Fibroblast of skin of back (primary cell): ENCODE measurements at regions not wholly inside any gene's neighbourhood (a gene's known extent, or its start where the extent isn't known, plus 50 kb on each side); places are given as distances from the start of the nearest gene placed in this dataset.

Source experiments
- DNase-seq: peaks from one replicate; pipeline ENCODE4 v3.0.0-alpha.2; 2013

GRCh38 chr6:113432521-113433334 lies 424.4 kb upstream of the MARCKS start:
- DNase-seq = no peak

GRCh38 chr6:113433335-113433991 lies 423.7 kb upstream of the MARCKS start:
- DNase-seq = peak; percentile 40

GRCh38 chr6:113434641-113435040 lies 422.5 kb upstream of the MARCKS start:
- DNase-seq = no peak

GRCh38 chr6:113437566-113437965 lies 419.6 kb upstream of the MARCKS start:
- DNase-seq = peak; percentile 51

- no peak for DNase-seq
Measured at GRCh38 chr6:113439866-113440265, 417.3 kb upstream of the MARCKS start.

GRCh38 chr6:113442040-113442439 lies 415.1 kb upstream of the MARCKS start:
- no peak for DNase-seq

- no peak for DNase-seq
Measured at GRCh38 chr6:113445201-113445600, 411.9 kb upstream of the MARCKS start.

GRCh38 chr6:113447088-113447831 lies 409.9 kb upstream of the MARCKS start:
- peak; percentile 91 for DNase-seq

- peak; percentile 71 for DNase-seq
Measured at GRCh38 chr6:113449051-113449450, 408.1 kb upstream of the MARCKS start.

GRCh38 chr6:113450061-113450465 lies 407.1 kb upstream of the MARCKS start:
- DNase-seq = peak; percentile 50

GRCh38 chr6:113451049-113451448 lies 406.1 kb upstream of the MARCKS start:
- DNase-seq = no peak

- DNase-seq = peak; percentile 89
Measured at GRCh38 chr6:113457198-113457597, 399.9 kb upstream of the MARCKS start.

- DNase-seq = no peak
Measured at GRCh38 chr6:113457751-113458150, 399.4 kb upstream of the MARCKS start.

GRCh38 chr6:113458368-113459010 lies 398.7 kb upstream of the MARCKS start:
- DNase-seq = no peak

GRCh38 chr6:113461153-113461932 lies 395.8 kb upstream of the MARCKS start:
- no peak for DNase-seq

GRCh38 chr6:113464536-113464935 lies 392.6 kb upstream of the MARCKS start:
- DNase-seq = no peak

- DNase-seq = peak; percentile 86
Measured at GRCh38 chr6:113464960-113465359, 392.2 kb upstream of the MARCKS start.

GRCh38 chr6:113466526-113466925 lies 390.6 kb upstream of the MARCKS start:
- DNase-seq = no peak

- no peak for DNase-seq
Measured at GRCh38 chr6:113475392-113475791, 381.8 kb upstream of the MARCKS start.

GRCh38 chr6:113476937-113477839 lies 380.0 kb upstream of the MARCKS start:
- peak; percentile 74 for DNase-seq

- no peak for DNase-seq
Measured at GRCh38 chr6:113480616-113481015, 376.5 kb upstream of the MARCKS start.
